T-helper 1 cell treated with Interleukin-12 subunit alpha and Interleukin-12 subunit beta and Interleukin-4 antibody, amounts not matched to agents 30 ng/mL and 1 ng/mL, for 36 hours (primary cell): ENCODE measurements at regions not wholly inside any gene's neighbourhood (a gene's known extent, or its start where the extent isn't known, plus 50 kb on each side); places are given as distances from the start of the nearest gene placed in this dataset.
"Not testable (repeated sequence)": the region's sequence is repeated elsewhere in the genome, so short reads cannot be mapped to it uniquely, and the experiment has no call there.

Experiments
- intact Hi-C: fragments of 100-400 bp; cut with micrococcal nuclease; formaldehyde crosslinking; loops from one replicate; pipeline ENCODE4 v1.15.1; 2024

GRCh38 chr6:137313928-137314855, 95.0 kb upstream of the IFNGR1 start:
- intact Hi-C loops: loop anchor here (1.0 to 5.0 kb wide), 11 partner anchors 43 to 467 kb away; no protein-coding TSS in a partner anchor

GRCh38 chr6:137313211-137313610, 94.0 kb upstream of the IFNGR1 start:
- intact Hi-C loops: loop anchor here (5.0 kb wide), 1 partner anchor 466 kb away; no protein-coding TSS in a partner anchor

GRCh38 chr6:137311940-137312339, 92.8 kb upstream of the IFNGR1 start:
- intact Hi-C loops: loop anchor here (5.0 kb wide), 1 partner anchor 465 kb away; no protein-coding TSS in a partner anchor

DNA sequence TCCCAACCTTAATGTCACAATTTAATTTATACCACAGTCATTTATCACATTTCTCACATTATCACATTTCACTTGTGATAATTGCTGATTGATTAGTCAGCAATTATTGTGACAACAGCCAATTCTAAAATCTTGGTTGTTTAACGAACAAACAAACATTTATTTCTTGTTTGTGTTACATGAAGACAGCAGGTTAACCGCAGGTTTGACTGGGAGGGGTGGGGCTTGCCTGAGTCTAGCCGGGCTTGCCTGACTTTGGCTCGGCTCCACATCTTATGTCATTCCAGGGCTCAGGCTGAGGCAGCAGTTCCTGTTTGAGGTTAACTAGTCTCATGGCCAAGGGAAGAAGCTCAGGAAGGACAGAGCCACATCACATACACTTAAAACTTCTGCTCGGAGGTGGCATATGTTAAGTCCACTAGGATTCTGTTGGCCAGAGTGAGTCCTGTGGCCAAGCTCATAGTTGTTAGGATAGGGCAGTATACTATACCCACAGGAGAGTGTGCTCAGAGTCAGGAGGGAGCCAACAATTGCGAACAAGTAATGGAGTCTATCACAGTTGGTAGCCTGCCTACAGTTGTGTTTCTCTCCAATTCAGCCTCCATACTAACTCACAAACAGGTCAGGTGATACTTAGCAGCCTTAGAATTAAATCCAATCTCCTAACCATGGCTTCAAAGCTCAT, 90.0 kb upstream of the IFNGR1 start:
- intact Hi-C loops: no loop called here

GRCh38 chr6:137307163-137307854, 88.1 kb upstream of the IFNGR1 start:
- intact Hi-C loops: no loop called here

DNA sequence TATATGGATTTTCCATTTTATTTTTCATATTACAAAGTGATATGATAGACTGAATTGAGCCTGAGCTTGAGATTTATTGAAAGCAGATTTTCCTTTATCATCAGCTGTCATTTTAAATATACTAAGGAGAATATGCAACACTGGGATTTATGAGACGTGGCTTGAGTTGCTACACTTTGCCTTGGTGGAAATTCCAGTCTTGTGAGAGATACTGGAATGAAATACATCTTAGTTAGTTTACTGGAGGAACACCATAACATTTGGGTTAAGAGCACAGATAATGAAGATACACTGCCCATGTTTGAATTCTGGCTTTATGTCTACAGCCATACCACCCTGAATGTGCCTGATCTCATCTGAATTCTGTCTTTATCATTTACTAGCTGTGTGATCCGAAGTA, 86.5 kb upstream of the IFNGR1 start:
- intact Hi-C loops: no loop called here

GRCh38 chr6:137304020-137304780, 85.0 kb upstream of the IFNGR1 start:
- intact Hi-C loops: no loop called here

DNA sequence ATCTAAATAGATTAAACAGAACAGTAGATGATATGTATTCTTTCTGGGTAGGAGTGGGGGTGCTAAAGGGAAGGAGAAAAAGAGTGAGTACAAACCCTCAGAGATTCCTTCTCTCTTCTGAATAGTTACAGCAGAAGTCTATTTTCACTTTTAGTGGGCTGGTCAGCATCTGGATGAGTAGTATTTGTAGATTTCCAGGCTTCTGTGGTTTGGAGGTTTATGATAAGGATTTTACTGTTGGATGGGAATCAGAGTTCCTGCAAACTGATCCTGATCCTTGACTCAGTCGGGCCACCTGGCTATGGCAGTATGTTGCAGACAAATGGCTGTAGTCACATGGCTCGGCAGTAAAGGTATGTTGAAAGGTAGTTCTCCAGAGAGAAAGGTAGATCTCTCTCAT, 84.3 kb upstream of the IFNGR1 start:
- intact Hi-C loops: no loop called here

DNA sequence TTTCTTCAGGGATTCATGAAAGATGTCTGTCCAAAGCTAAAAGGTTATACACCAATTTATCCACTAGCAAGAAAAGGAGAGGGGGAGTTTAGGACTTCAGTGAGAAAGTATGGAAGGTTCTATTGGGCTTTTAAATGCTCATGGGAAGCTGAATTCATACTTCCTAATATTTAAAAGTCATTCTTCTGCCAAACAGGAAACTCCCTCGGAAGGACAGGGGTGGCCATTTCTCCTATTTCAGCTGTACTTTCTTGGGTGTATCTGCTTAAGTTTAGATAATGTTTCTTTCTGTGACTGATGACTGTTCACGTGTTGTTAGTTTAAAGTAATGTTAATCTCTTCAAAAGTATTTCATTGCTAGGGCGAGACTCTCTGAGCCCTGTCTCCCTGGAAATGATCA, 80.5 kb upstream of the IFNGR1 start:
- intact Hi-C loops: no loop called here

DNA sequence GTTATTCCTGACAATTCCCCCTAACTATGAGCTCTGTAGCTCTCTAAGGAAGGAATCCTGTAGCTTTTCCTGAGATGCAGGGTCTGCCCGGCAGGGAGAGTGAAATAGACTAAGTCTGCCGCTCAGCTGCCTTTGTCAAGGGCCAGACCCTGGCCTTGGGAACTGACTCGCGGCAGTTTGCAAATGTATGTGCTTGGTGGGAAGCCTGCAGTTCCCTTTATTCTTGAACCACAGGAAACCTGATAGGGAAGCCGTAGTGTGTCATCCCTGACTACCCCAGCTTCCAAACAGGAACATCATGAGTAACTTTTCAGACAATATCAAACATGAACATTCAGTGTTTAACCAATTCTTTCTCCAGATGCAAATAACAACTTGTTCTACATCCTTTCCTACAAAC, 78.7 kb upstream of the IFNGR1 start:
- intact Hi-C loops: no loop called here

DNA sequence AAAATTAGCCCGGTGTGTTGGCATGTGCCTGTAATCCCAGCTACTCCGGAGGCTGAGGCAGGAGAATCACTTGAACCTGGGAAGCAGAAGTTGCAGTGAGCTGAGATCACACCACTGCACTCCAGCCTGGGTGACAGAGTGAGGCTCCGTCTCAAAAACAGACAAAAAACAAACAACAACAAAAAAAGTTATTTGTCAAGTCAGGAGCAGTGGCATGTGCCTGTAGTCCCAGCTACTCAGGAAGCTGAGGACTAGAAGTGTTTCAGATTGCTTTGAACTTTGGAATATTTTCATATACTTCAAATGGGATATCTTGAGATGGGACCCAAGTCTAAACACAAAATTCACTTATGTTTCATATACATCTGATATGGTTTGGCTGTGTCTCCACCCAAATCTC, 73.1 kb upstream of the IFNGR1 start:
- intact Hi-C loops: not testable (repeated sequence)

- intact Hi-C loops: no loop called here
Measured at GRCh38 chr6:137291441-137291840, 72.3 kb upstream of the IFNGR1 start.

DNA sequence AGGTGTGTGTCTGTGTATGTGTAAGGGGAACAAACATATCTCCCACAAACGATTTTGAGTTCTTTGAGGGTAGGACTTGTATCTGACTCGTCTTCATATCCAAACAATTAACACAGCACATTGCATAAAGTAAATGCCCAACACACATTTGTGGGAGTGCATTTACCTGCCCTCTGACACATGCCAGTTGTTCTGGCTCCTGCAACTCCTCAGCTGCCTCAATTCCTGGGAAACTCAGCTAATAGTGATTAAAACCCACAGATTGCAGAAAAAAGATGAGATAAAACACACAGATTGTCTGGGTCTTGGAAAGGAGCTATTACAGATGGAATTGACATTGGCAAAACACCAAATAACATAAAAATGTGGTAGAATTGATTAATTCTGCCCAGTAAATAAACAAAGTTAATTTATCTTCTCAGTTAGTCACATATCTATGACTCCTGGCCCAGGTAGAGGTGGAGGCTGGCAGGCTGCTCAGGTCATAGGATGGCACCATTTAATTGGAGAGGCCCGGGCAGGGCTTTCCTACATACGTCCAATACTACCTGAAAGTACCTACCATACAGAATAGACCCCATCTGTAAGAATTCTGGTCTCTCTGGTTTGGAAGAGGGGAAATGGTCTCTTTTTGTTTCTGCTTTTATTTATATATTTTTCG, 71.5 kb upstream of the IFNGR1 start:
- intact Hi-C loops: no loop called here

GRCh38 chr6:137286916-137287315, 67.7 kb upstream of the IFNGR1 start:
- intact Hi-C loops: no loop called here

DNA sequence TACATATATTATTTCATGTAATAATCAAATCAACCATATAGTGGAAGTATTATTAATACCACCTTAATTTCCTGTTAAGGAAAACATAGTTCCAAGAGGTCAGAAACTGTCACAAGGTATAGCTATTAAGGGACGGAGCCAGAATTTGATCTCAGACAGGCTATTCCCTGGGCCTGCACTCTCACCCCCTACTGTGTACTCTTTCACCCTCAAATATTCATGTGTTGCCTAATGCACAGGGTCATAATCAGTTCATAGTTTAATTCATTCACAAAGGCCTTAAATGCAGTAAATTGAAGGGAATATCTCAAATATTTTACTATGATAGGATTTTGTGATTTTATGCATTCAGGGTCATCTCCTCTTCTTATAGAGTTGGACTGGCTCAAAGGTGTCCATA, 67.2 kb upstream of the IFNGR1 start:
- intact Hi-C loops: no loop called here

- intact Hi-C loops: no loop called here
Measured at GRCh38 chr6:137284811-137285110, 65.6 kb upstream of the IFNGR1 start.

DNA sequence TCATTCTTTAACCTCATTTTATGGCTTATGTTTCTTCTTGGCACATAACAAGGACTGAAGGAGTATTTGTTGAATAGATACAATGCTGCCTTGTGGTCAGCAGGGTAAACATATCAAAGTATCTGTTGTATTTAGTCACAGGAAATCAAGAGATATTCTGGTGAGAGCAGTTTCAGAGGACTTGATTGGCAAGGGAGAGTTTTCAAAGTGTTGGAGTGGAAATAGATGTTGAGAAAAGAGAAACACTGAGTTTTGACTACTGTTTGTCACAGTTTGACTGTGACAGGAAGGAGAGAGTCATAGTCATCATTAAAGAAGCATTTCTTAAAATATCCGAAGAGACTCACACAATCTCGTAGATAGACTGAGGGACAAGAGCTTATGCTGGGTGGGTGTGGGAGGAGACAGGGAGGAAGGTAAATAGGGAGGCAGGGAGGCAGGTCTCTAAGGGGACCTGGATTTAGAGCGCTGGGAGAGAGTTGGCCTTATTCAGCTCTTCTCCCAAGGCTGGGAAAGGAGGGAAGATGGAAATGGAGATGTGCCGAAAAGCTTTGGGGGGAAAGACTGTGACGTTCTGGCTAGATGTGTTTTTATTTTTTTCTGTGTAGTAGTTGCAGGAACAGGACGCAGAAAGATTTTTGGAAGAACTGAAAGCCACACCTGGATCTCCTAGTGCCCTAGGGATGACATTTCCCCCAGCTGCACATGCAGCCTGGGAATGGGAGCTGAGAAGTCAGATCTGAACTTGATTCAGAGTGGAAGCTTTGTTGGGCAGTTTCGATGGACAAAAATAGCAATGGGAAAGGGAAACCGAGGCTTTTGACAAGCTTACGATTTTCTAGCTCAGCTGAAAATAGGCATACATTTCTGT, 65.0 kb upstream of the IFNGR1 start:
- intact Hi-C loops: no loop called here

DNA sequence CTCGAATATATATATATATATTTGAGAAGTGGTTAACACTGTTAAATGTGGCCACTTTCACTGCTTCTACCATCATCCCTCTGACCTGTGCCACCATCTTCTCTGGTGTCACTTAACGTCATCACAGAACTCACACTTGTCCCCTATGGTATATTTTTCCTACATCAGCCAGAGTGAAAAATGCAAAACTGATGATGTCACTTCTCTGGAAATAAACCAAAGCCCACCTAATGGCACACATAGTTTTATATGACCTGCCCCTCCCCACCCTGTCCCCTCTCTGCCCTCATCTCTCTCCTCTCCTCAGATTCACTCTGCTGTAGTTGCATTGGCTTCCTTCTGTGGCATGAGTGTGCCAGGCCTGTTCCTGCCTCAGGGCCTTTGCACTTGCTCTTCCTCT, 63.9 kb upstream of the IFNGR1 start:
- intact Hi-C loops: no loop called here

GRCh38 chr6:137282254-137282653, 63.1 kb upstream of the IFNGR1 start:
- intact Hi-C loops: no loop called here

DNA sequence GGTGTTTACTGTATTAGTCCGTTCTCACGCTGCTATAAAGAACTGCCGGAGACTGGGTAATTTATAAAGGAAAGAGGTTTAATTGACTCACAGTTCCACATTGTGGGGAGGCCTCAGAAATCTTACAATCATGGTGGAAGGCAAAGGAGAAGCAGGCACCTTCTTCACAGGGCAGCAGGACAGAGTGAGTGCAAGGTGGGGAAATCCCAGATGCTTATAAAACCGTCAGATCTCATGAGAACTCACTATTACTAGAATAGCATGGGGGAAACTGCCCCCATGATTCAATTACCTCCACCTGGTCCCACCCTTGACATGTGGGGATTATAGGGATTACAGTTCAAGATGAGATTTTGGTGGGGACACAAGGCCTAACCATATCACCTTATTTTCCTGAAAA, 60.1 kb upstream of the IFNGR1 start:
- intact Hi-C loops: not testable (repeated sequence)
